ENCODE measurements at regions not wholly inside any gene's neighbourhood (a gene's known extent, or its start where the extent isn't known, plus 50 kb on each side); places are given as distances from the start of the nearest gene placed in this dataset.

GRCh38 chr1:168482106-168482505 lies 61.7 kb downstream of the XCL2 start:
- H4K20me1 ChIP-seq (ENCODE audit: insufficient read depth, low read length) = no peaks in the 10 kb centered on the region
- Mint-ChIP-seq H3K4me3 (ENCODE audit: unreplicated experiment) (no peak overlapping the region), H3K4me1 (ENCODE audit: low read depth, unreplicated experiment) (peaks cover 6% of the 10 kb centered on the region), H3K9me3 (ENCODE audit: unreplicated experiment) (peaks cover 3% of the 10 kb centered on the region), H3K27ac (ENCODE audit: unreplicated experiment) (no peak overlapping the region), H3K27me3 (ENCODE audit: low read depth, unreplicated experiment) (peaks cover 2% of the 10 kb centered on the region), H3K36me3 (ENCODE audit: low read depth, unreplicated experiment) (peaks cover 2% of the 10 kb centered on the region)
- peaks cover 11% of the 10 kb centered on the region for H3K4me1 ChIP-seq (ENCODE audit: insufficient read depth, low read length)
- no peak overlapping the region for H3K4me2 ChIP-seq (ENCODE audit: low read length)
- no peaks in the 10 kb centered on the region for H3K79me2 ChIP-seq (ENCODE audit: insufficient read depth, low read length)
- no peak overlapping the region for H3K4me3 ChIP-seq (ENCODE audit: insufficient read depth, low read depth, low read length)
- TF ChIP-seq EZH2 (IDR thresholded peaks at IDR 0.05; ENCODE audit: insufficient read depth, low read length) (no peak), CTCF (IDR thresholded peaks at IDR 0.05; ENCODE audit: insufficient read depth, low read depth, low read length) (no peak)
- no peak for DNase-seq (ENCODE audit: low read depth)
- H3K9me3 ChIP-seq (ENCODE audit: insufficient read depth, low read depth, low read length) = no peaks in the 10 kb centered on the region
- no peaks in the 10 kb centered on the region for H3K36me3 ChIP-seq (ENCODE audit: insufficient read depth, low read length)
- H3K27ac ChIP-seq (ENCODE audit: low read depth, low read length) = no peak overlapping the region
- H3K27me3 ChIP-seq (ENCODE audit: insufficient read depth, low read length) = no peaks in the 10 kb centered on the region
- no peak for FAIRE-seq
- H3K9ac ChIP-seq (ENCODE audit: low read length) = no peak overlapping the region
- H2AFZ ChIP-seq (ENCODE audit: low read depth, low read length) = no peak overlapping the region

GRCh38 chr1:168481586-168481985 lies 62.2 kb downstream of the XCL2 start:
- Histone ChIP-seq H3K36me3 (ENCODE audit: insufficient read depth, low read length) (no peaks in the 10 kb centered on the region), H3K4me3 (ENCODE audit: insufficient read depth, low read depth, low read length) (no peak overlapping the region), H4K20me1 (ENCODE audit: insufficient read depth, low read length) (no peaks in the 10 kb centered on the region), H3K27ac (ENCODE audit: low read depth, low read length) (no peak overlapping the region), H3K4me2 (ENCODE audit: low read length) (no peak overlapping the region), H3K4me1 (ENCODE audit: insufficient read depth, low read length) (peaks cover 11% of the 10 kb centered on the region), H2AFZ (ENCODE audit: low read depth, low read length) (no peak overlapping the region), H3K9ac (ENCODE audit: low read length) (no peak overlapping the region), H3K9me3 (ENCODE audit: insufficient read depth, low read depth, low read length) (no peaks in the 10 kb centered on the region), H3K27me3 (ENCODE audit: insufficient read depth, low read length) (no peaks in the 10 kb centered on the region), H3K79me2 (ENCODE audit: insufficient read depth, low read length) (no peaks in the 10 kb centered on the region)
- Mint-ChIP-seq H3K36me3 (ENCODE audit: low read depth, unreplicated experiment) (peaks cover 2% of the 10 kb centered on the region), H3K27ac (ENCODE audit: unreplicated experiment) (no peak overlapping the region), H3K4me1 (ENCODE audit: low read depth, unreplicated experiment) (peaks cover 6% of the 10 kb centered on the region), H3K9me3 (ENCODE audit: unreplicated experiment) (peaks cover 3% of the 10 kb centered on the region), H3K27me3 (ENCODE audit: low read depth, unreplicated experiment) (peaks cover 2% of the 10 kb centered on the region), H3K4me3 (ENCODE audit: unreplicated experiment) (no peak overlapping the region)
- TF ChIP-seq EZH2 (IDR thresholded peaks at IDR 0.05; ENCODE audit: insufficient read depth, low read length) (no peak), CTCF (IDR thresholded peaks at IDR 0.05; ENCODE audit: insufficient read depth, low read depth, low read length) (no peak)
- FAIRE-seq (no peak), DNase-seq (ENCODE audit: low read depth) (no peak)

GRCh38 chr1:168480997-168481396 lies 62.8 kb downstream of the XCL2 start:
- no peak overlapping the region for H2AFZ ChIP-seq (ENCODE audit: low read depth, low read length)
- Mint-ChIP-seq H3K27me3 (ENCODE audit: low read depth, unreplicated experiment) (peaks cover 2% of the 10 kb centered on the region), H3K4me1 (ENCODE audit: low read depth, unreplicated experiment) (peaks cover 6% of the 10 kb centered on the region), H3K9me3 (ENCODE audit: unreplicated experiment) (peaks cover 3% of the 10 kb centered on the region), H3K27ac (ENCODE audit: unreplicated experiment) (no peak overlapping the region), H3K4me3 (ENCODE audit: unreplicated experiment) (no peak overlapping the region), H3K36me3 (ENCODE audit: low read depth, unreplicated experiment) (peaks cover 2% of the 10 kb centered on the region)
- peaks cover 11% of the 10 kb centered on the region for H3K4me1 ChIP-seq (ENCODE audit: insufficient read depth, low read length)
- H3K9me3 ChIP-seq (ENCODE audit: insufficient read depth, low read depth, low read length) = no peaks in the 10 kb centered on the region
- H3K9ac ChIP-seq (ENCODE audit: low read length) = no peak overlapping the region
- no peaks in the 10 kb centered on the region for H3K36me3 ChIP-seq (ENCODE audit: insufficient read depth, low read length)
- no peak for TF ChIP-seq EZH2 (IDR thresholded peaks at IDR 0.05; ENCODE audit: insufficient read depth, low read length)
- TF ChIP-seq CTCF (IDR thresholded peaks at IDR 0.05; ENCODE audit: insufficient read depth, low read depth, low read length) = no peak
- H3K4me2 ChIP-seq (ENCODE audit: low read length) = no peak overlapping the region
- no peak overlapping the region for H3K27ac ChIP-seq (ENCODE audit: low read depth, low read length)
- FAIRE-seq = no peak
- H4K20me1 ChIP-seq (ENCODE audit: insufficient read depth, low read length) = no peaks in the 10 kb centered on the region
- H3K27me3 ChIP-seq (ENCODE audit: insufficient read depth, low read length) = no peaks in the 10 kb centered on the region
- no peak overlapping the region for H3K4me3 ChIP-seq (ENCODE audit: insufficient read depth, low read depth, low read length)
- no peaks in the 10 kb centered on the region for H3K79me2 ChIP-seq (ENCODE audit: insufficient read depth, low read length)
- no peak for DNase-seq (ENCODE audit: low read depth)
